HepG2 (cell line): ENCODE measurements at regions not wholly inside any gene's neighbourhood (a gene's known extent, or its start where the extent isn't known, plus 50 kb on each side); places are given as distances from the start of the nearest gene placed in this dataset.

Source experiments
- ATAC-seq: fragments of 200-7000 bp; cut with Tn5 transposase; 3 replicates; pipeline ENCODE4 v1.9.1; 2020; ENCODE audit warnings: mild to moderate bottlenecking, moderate library complexity
- BruUV-seq: library from RNA; stranded (reverse); fragments of 400-500 nt; replicated peaks from 2 replicates; lab custom pipeline; 2021; lab: Mats Ljungman, UMichigan
- CTCF ChIA-PET: fragments of 300-600 bp; formaldehyde crosslinking; extraction: SDS; loops from one replicate; lab custom pipeline; 2021; ENCODE audit warnings: low total read pairs, inconsistent platforms, low intra/inter-chr PET ratio; lab: Yijun Ruan, JAX
- POLR2A ChIA-PET: fragments of 350-600 bp; sonication (Branson Sonifier 250); formaldehyde crosslinking; loops from one replicate; lab custom pipeline; 2020; ENCODE audit warnings: antibody characterized with exemption, inconsistent platforms; lab: Yijun Ruan, JAX
- DNase-seq: peaks from one replicate; pipeline ENCODE4 v3.0.0-alpha.2; 2015; ENCODE audit warnings: low spot score
- FAIRE-seq: peaks from 3 replicates; lab custom pipeline; 2011; peaks lifted over from hg19 to GRCh38; lab: Jason Lieb, UNC
- H2AFZ ChIP-seq: one replicate; pipeline ENCODE4 v1.6.1; 2011; ENCODE audit warnings: low read length, inconsistent platforms
- H3K27ac ChIP-seq: fragments of 300-600 bp; 3 replicates; pipeline ENCODE4 v1.8.0; 2011; ENCODE audit warnings: mixed run types, mild to moderate bottlenecking, mixed read lengths, low read length, inconsistent platforms; ENCODE audit not compliant: insufficient read depth; ENCODE audit errors: extremely low read length
- H3K27me3 ChIP-seq, 2 experiments: fragments of 200-600 bp in 1 of 2; 2 replicates in 1 of 2; 3 replicates in 1 of 2; pipeline versions ENCODE4 v1.6.0 to v1.8.0; 2011; ENCODE audit warnings: low read length in 2 of 2, mild to moderate bottlenecking in 2 of 2, moderate library complexity in 2 of 2, inconsistent platforms in 1 of 2; ENCODE audit not compliant: insufficient read depth in 2 of 2, control insufficient read depth in 1 of 2
- H3K36me3 ChIP-seq, 2 experiments: fragments of 200-600 bp in 1 of 2; replicated peaks in 1 of 2; 2 replicates in 1 of 2; 3 replicates in 1 of 2; pipeline versions ENCODE4 v1.5.1 to v1.8.0; 2011; ENCODE audit warnings: low read length in 2 of 2, inconsistent platforms in 1 of 2; ENCODE audit not compliant: insufficient read depth in 2 of 2, control insufficient read depth in 1 of 2
- H3K4me1 ChIP-seq: 2 replicates; pipeline ENCODE4 v1.5.1; 2012; ENCODE audit warnings: low read length, inconsistent platforms; ENCODE audit not compliant: insufficient read depth
- H3K4me2 ChIP-seq: 2 replicates; pipeline ENCODE4 v1.6.0; 2011; ENCODE audit warnings: low read depth, low read length, inconsistent platforms
- H3K4me3 ChIP-seq, 3 experiments: fragments of 200-600 bp in 1 of 3; sonication (generic), shearing (Covaris generic) in 1 of 3; replicated peaks in 1 of 3; 2 replicates each; pipeline ENCODE4 v1.5.1; 2011 to 2016; ENCODE audit warnings: low read length in 3 of 3, inconsistent platforms in 2 of 3, low read depth in 2 of 3, mild to moderate bottlenecking in 2 of 3, control low read depth in 1 of 3, mixed read lengths in 1 of 3; ENCODE audit not compliant: insufficient read depth in 1 of 3
- H3K79me2 ChIP-seq: one replicate; pipeline ENCODE4 v1.6.1; 2011; ENCODE audit warnings: low read length, inconsistent platforms; ENCODE audit not compliant: insufficient read depth
- H3K9ac ChIP-seq: 2 replicates; pipeline ENCODE4 v1.6.0; 2011; ENCODE audit warnings: mild to moderate bottlenecking, low read depth, low read length, inconsistent platforms; ENCODE audit not compliant: insufficient read depth
- H3K9me3 ChIP-seq: 2 replicates; pipeline ENCODE4 v1.5.1; 2012; ENCODE audit warnings: mild to moderate bottlenecking, low read length
- H4K20me1 ChIP-seq: 2 replicates; pipeline ENCODE4 v1.6.0; 2011; ENCODE audit warnings: inconsistent platforms, mild to moderate bottlenecking, low read length, moderate library complexity; ENCODE audit not compliant: insufficient read depth
- AKAP8 ChIP-seq: sonication (generic); formaldehyde crosslinking; IDR thresholded peaks from 2 replicates; pipeline ENCODE4 v1.5.1; 2020; ENCODE audit warnings: mild to moderate bottlenecking, missing genetic modification reagents
- ARID4A ChIP-seq: sonication (generic); formaldehyde crosslinking; IDR thresholded peaks from 2 replicates; pipeline ENCODE4 v1.5.0; 2020; ENCODE audit warnings: mild to moderate bottlenecking, missing genetic modification reagents, borderline replicate concordance
- ELF1 ChIP-seq: sonication (generic); formaldehyde crosslinking; IDR thresholded peaks from 2 replicates; pipeline ENCODE4 v1.4.0; 2020; ENCODE audit warnings: missing genetic modification reagents
- ELF4 ChIP-seq: sonication (generic); formaldehyde crosslinking; IDR thresholded peaks from 2 replicates; pipeline ENCODE4 v1.5.0; 2020; ENCODE audit warnings: missing genetic modification reagents, mild to moderate bottlenecking, moderate library complexity, borderline replicate concordance
- PBX2 ChIP-seq: IDR thresholded peaks from 2 replicates; pipeline ENCODE4 v1.6.1; 2016; ENCODE audit warnings: control low read depth
- RFX5 ChIP-seq: IDR thresholded peaks from 2 replicates; pipeline ENCODE4 v1.6.1; 2011; ENCODE audit warnings: low read depth, low read length, improper control_type of control experiment
- SAFB2 ChIP-seq: sonication (generic); formaldehyde crosslinking; IDR thresholded peaks from 2 replicates; pipeline ENCODE4 v1.5.1; 2020; ENCODE audit warnings: missing genetic modification reagents, low read depth, mild to moderate bottlenecking, borderline replicate concordance
- SP140L ChIP-seq: sonication (generic); formaldehyde crosslinking; IDR thresholded peaks from 2 replicates; pipeline ENCODE4 v1.4.0; 2020; ENCODE audit warnings: missing genetic modification reagents, borderline replicate concordance
- SSRP1 ChIP-seq: IDR thresholded peaks from 2 replicates; pipeline ENCODE4 v1.6.1; 2016; ENCODE audit warnings: control low read depth
- ZBTB3 ChIP-seq: sonication (generic); formaldehyde crosslinking; IDR thresholded peaks from 2 replicates; pipeline ENCODE4 v1.4.0; 2020; ENCODE audit warnings: low read depth, mild to moderate bottlenecking, moderate library complexity, missing genetic modification reagents, borderline replicate concordance
- ZNF264 ChIP-seq: sonication (generic); formaldehyde crosslinking; IDR thresholded peaks from 2 replicates; pipeline ENCODE4 v1.4.0; 2020; ENCODE audit warnings: missing genetic modification reagents
- ZNF557 ChIP-seq: sonication (generic); formaldehyde crosslinking; IDR thresholded peaks from 2 replicates; pipeline ENCODE4 v1.4.0; 2020; ENCODE audit warnings: missing genetic modification reagents
- ZNF891 ChIP-seq: sonication (generic); formaldehyde crosslinking; IDR thresholded peaks from 2 replicates; pipeline ENCODE4 v1.5.0; 2020; ENCODE audit warnings: mild to moderate bottlenecking, missing genetic modification reagents
- WGBS: methylation state at CpG from one replicate; pipeline ENCODE4 v1.1.6; 2017; ENCODE audit warnings: low lambda C conversion rate; 5-methylcytosine and 5-hydroxymethylcytosine counted together
- in situ Hi-C: cut with HindIII; loops from 2 replicates; pipeline ENCODE4 v1.10.0; 2017; ENCODE audit warnings: low pct_unique_long_range_greater_than_20kb; ENCODE audit not compliant: extremely low pct_ligation_motif_present
- intact Hi-C: fragments of 100-400 bp; cut with micrococcal nuclease; formaldehyde crosslinking; loops from one replicate; pipeline ENCODE4 v1.10.0; 2022; ENCODE audit not compliant: unreplicated experiment
- TF ChIP-seq, protein P1 (sequence below): conservative IDR thresholded peaks from 2 replicates; pipeline ENCODE4 v1.6.1; 2018; ENCODE audit warnings: missing genetic modification reagents

DNA sequence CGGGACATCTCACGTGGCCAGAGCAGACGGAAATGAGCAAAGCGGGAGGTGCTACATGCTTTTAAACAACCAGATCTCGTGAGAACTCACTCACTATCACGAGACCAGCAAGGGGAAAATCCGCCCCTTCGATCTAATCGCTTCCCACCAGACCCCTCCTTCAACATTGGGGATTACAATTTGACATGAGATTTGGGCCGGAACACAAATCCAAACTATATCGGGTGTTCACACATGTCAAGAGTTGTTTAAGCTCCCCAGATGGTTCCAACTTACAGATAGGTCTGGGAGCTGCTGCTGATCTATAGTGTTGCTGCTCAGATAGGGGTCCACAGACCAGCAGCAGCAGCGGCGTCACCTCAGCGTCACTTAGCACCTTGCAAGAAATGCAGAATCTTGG lies 194.9 kb downstream of the GPAM start:
- CTCF ChIA-PET: no interaction called here
- Histone ChIP-seq H3K9me3 (no peaks in the 10 kb centered on the region), H3K4me3 (no peak overlapping the region), H3K27me3 (peaks cover 0 to 10% of the 10 kb centered on the region in 2 experiments; a peak in 1 of 5 replicates), H3K79me2 (no peaks in the 10 kb centered on the region), H2AFZ (no peak overlapping the region), H3K36me3 (no peaks in the 10 kb centered on the region), H3K4me1 (no peaks in the 10 kb centered on the region), H3K4me2 (no peak overlapping the region), H3K9ac (no peak overlapping the region), H3K27ac (no peak overlapping the region), H4K20me1 (no peaks in the 10 kb centered on the region)
- TF ChIP-seq ZBTB3 (CRISPR knock-in tag) (no peak), ELF1 (CRISPR knock-in tag) (no peak), PBX2 (CRISPR knock-in tag) (no peak), ZNF891 (no peak), ZNF557 (no peak), AKAP8 (no peak), SP140L (CRISPR knock-in tag) (no peak), SSRP1 (CRISPR knock-in tag) (no peak), ARID4A (CRISPR knock-in tag) (no peak), ELF4 (CRISPR knock-in tag) (no peak), SAFB2 (no peak), ZNF264 (CRISPR knock-in tag) (no peak), RFX5 (no peak)
- TF ChIP-seq, protein P1, sequence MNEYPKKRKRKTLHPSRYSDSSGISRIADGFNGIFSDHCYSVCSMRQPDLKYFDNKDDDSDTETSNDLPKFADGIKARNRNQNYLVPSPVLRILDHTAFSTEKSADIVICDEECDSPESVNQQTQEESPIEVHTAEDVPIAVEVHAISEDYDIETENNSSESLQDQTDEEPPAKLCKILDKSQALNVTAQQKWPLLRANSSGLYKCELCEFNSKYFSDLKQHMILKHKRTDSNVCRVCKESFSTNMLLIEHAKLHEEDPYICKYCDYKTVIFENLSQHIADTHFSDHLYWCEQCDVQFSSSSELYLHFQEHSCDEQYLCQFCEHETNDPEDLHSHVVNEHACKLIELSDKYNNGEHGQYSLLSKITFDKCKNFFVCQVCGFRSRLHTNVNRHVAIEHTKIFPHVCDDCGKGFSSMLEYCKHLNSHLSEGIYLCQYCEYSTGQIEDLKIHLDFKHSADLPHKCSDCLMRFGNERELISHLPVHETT (CRISPR knock-in tag): no peak
- in situ Hi-C loops: no loop called here
- BruUV-seq: no TSS peak
- POLR2A ChIA-PET: no interaction called here
- 52% methylated on average over 14 of the region's 14 CpGs for WGBS
- DNase-seq (no peak), FAIRE-seq (no peak), ATAC-seq (no peak)
- intact Hi-C loops: no loop called here
